ENCODE measurements at regions not wholly inside any gene's neighbourhood (a gene's known extent, or its start where the extent isn't known, plus 50 kb on each side); places are given as distances from the start of the nearest gene placed in this dataset.
"Not testable (repeated sequence)": the region's sequence is repeated elsewhere in the genome, so short reads cannot be mapped to it uniquely, and the experiment has no call there.

- TF ChIP-seq CTCF (IDR thresholded peaks at IDR 0.05; ENCODE audit: low read depth, low read length) = no peak
- DNase-seq (ENCODE audit: extremely low read depth, low read depth) = no peak
Observed at GRCh38 chr3:176328198-176328597, 869.1 kb downstream of the TBL1XR1 start.

- not testable (repeated sequence) for DNase-seq (ENCODE audit: extremely low read depth, low read depth)
Observed at GRCh38 chr3:176326894-176327490, 870.3 kb downstream of the TBL1XR1 start.

DNA sequence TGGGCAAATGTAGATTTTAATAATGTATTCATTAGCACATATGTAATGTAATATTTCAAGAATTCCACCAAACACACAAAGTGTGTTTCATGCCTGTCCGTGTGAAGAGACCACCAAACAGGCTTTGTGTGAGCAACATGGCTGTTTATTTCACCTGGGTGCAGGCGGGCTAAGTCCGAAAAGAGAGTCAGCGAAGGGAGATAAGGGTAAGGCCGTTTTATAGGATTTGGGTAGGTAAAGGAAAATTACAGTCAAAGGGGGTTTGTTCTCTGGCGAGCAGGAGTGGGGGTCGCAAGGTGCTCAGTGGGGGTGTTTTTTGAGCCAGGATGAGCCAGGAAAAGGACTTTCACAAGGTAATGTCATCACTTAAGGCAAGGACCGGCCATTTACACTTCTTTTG, 875.8 kb downstream of the TBL1XR1 start:
- not testable (repeated sequence) for DNase-seq (ENCODE audit: extremely low read depth, low read depth)

- DNase-seq (ENCODE audit: extremely low read depth, low read depth) = no peak
- no peak for TF ChIP-seq CTCF (IDR thresholded peaks at IDR 0.05; ENCODE audit: low read depth, low read length)
Observed at GRCh38 chr3:176321099-176321498, 876.2 kb downstream of the TBL1XR1 start.

DNA sequence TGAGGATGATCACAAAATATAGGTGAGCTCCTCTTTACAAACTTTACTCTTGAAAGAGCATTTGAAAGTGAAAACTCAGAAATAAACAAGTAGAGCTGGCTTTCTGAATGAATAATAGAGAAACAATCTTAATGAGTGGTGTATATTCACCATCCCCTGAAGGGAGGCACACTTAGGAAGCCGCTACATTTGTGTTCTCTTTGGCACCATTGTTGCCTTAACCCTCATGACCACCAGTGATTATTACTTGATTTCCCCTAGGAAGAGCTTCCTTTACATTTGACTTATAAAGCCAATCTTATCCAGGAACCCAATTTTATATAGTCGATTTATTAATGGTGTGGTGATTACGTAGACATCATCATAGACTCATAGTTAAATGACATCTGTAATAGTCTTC, 883.9 kb downstream of the TBL1XR1 start:
- TF ChIP-seq CTCF (IDR thresholded peaks at IDR 0.05; ENCODE audit: low read depth, low read length) = no peak
- DNase-seq (ENCODE audit: extremely low read depth, low read depth) = no peak

- no peak for TF ChIP-seq CTCF (IDR thresholded peaks at IDR 0.05; ENCODE audit: low read depth, low read length)
- DNase-seq (ENCODE audit: extremely low read depth, low read depth) = no peak
Observed at GRCh38 chr3:176310641-176311040, 886.6 kb downstream of the TBL1XR1 start.

GRCh38 chr3:176302271-176302670, 895.0 kb downstream of the TBL1XR1 start:
- DNase-seq (ENCODE audit: extremely low read depth, low read depth) = no peak
- TF ChIP-seq CTCF (IDR thresholded peaks at IDR 0.05; ENCODE audit: low read depth, low read length) = no peak

GRCh38 chr3:176296066-176296597, 901.1 kb downstream of the TBL1XR1 start:
- no peak for DNase-seq (ENCODE audit: extremely low read depth, low read depth)
- TF ChIP-seq CTCF (IDR thresholded peaks at IDR 0.05; ENCODE audit: low read depth, low read length) = no peak

Measured in AG09319 (cell line).